22Rv1 (cell line): ENCODE measurements at regions not wholly inside any gene's neighbourhood (a gene's known extent, or its start where the extent isn't known, plus 50 kb on each side); places are given as distances from the start of the nearest gene placed in this dataset.

ENCODE experiments used
- CTCF ChIP-seq: fragments of 450-650 bp; IDR thresholded peaks from 2 replicates; pipeline ENCODE4 v1.5.1; 2017; ENCODE audit warnings: mild to moderate bottlenecking
- ZFX ChIP-seq: fragments of 450-650 bp; IDR thresholded peaks from 2 replicates; pipeline ENCODE4 v1.6.1; 2017; ENCODE audit warnings: antibody characterized with exemption, borderline replicate concordance

- TF ChIP-seq CTCF (no peak), ZFX (no peak)
Measured at GRCh38 chr21:43289966-43290365, 121.2 kb downstream of the CRYAA start.
